ENCODE measurements at regions not wholly inside any gene's neighbourhood (a gene's known extent, or its start where the extent isn't known, plus 50 kb on each side); places are given as distances from the start of the nearest gene placed in this dataset.
"Not testable (repeated sequence)": the region's sequence is repeated elsewhere in the genome, so short reads cannot be mapped to it uniquely, and the experiment has no call there.

DNA sequence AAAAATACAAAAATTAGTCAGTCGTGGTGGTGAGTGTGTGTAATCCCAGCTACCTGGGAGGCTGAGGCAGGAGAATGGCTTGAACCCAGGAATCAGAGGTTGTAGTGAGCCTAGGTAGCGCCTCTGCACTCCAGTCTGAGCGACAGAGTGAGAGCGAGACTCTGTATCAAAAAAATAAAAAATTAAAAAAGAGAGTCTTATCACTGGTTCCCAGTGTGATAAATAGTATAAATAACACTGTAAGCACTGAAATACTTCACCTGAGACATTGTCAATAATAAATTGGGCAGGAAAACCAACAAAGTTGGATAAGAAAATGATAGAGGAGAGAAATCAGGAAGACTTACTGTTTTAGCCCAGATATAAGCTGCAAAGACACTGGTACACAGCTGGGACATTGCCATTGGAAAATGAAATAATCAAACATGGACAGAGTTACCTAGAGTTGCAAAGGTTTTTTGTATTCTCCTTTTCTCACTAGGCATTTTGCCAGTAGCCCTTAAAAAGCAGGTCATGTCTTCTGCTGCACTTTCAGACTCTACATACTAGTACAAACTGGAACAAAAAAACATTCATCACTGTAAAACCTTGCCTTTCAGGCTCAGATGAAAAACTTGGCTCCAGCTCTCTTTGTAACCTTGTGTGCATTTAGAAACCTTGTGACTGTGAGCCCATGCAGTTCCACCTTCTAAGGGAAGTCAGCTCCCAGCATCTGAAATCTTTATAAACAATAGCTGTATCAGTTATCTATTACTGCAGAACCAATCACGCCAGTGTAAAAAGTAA, 55.0 kb upstream of the PPP1R2C start:
- no peak for DNase-seq (ENCODE audit: low read depth)

DNA sequence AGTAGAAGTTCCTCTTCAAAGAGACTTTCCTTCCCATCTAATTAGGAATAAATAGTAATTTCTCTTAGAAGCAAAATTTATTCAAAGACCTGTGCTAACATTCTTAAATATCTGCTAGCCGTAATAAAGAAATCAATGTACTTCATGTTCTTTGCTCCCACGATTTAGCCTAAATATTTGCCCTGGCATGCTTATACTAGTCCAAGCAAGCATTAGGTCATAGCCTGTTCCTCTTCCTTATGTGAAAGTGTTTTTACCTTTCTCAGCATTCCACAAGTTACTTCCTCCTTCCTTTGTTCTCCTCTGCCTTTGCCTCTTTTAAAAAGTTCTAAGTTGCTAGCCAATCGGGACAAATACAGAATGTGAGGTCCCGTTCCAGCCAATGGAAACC, 55.6 kb upstream of the PPP1R2C start:
- DNase-seq (ENCODE audit: low read depth), result not testable (repeated sequence)

DNA sequence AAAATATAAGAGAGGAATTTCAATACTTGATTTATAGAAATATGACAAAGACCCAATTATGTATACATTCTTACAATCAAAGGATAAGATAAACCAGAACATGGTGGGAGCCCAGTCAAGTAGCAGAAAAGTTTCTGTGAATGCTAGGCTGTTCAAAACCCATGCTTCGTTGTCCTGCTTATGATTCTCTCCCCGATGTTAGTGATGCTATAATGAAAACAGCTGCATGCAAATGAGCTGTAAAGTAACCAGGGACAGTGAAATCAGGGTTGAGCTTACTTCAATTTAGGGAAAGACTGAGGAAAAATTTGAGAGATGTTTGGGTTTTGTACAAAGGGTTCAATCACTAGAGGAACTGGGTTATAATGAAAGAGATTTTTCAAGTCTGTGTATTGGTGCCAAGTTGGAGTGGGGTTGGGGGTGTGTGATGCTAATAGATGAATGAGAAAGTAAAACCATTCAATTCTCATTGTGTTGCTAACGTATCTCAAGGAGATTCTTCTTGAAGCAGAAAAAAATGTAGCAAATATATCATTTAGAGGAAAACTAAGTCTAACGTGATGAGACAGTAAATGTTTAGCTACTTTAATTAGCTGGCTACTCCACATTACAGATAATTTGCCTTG, 59.3 kb upstream of the PPP1R2C start:
- DNase-seq (ENCODE audit: low read depth), result no peak

DNA sequence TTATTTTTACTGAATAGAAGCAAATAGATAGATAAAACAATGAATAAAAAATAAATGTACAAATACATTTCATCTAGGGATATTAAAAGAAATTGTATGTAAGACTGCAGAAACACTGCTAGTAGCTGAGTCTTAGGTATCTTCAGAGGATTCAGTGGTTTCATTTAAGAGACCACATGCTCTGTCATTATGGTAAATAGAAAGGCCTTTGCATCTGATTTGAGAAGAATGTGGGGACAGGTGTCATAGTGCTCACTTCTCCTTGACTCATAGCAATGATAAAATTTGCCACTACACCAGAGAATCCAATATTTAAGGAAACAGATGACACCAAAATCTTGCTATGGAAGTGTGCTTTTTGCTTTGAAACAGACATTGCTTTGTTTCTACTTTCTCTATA, 59.8 kb upstream of the PPP1R2C start:
- no peak for DNase-seq (ENCODE audit: low read depth)

DNA sequence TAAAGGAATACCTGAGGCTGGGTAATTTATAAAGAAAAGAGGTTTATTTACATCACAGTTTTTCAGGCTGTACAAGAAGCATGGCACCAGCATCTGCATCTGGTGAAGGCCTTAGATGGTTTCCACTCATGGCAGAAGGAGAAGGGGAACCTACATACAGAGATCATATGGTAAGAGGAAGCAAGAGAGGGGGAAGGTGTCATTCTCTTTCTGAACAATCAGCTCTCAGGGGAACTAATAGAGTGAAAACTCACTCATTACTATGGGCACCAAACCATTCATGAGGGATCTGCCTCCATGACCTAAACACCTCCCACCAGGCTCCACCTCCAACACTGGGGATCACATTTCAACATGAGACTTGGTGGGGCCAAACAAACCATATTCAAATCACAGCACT, 61.7 kb upstream of the PPP1R2C start:
- no peak for DNase-seq (ENCODE audit: low read depth)

DNA sequence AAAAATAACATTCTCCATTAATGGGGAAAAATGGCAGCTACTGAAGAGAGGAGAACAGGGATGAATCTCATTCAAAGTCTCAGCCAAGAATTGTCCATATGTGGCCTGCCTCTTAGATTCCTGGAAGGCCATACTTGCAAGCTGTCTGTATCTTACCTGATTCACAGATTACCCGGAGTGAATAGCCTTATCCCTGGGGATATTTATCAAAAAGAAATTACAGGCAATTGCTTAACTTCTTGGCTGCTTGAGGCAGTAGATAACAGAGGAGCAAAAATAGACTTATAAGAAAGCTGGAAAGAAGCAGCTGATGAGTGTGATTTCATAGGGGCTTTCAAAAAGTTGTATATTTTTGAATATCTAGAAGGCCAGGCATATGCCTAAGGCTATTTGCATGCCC, 68.8 kb upstream of the PPP1R2C start:
- DNase-seq (ENCODE audit: low read depth), result no peak

DNA sequence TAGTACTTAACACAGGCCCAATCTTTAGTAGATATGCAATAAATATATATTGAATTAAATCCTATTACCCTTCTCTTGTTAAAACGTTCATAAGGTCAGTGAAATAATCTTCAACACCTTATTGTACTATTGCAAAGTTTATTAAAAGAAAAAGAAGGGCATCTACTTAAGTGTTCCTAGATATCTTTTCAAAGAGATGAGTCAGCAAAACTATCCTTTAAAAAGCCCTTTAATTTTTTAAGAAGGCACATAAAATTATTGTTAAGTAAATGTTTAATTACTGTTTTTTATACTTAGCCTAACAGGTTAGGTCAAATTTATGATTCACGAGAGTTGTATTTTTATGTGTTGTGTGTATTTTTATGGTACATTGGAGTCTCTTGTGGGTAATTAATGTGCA, 77.3 kb upstream of the PPP1R2C start:
- DNase-seq (ENCODE audit: low read depth), result no peak

DNA sequence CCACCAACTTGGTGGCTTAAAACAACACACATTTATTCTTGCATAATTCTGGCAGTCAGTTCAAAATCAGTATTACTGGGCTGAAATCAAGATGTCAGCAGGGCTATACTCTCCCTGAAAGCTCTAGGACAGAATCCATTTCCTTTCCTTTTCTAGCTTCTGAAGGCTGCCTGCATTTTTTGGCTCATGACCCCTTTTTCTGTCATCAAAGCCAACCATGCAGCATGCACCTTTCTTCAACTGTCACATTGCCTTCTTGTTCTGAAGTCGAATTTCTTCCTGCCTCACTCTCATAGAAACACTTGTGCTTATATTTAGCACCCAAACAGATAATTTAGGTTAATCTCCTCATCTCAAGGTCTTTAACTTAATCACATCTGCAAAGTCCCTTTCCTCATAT, 79.8 kb upstream of the PPP1R2C start:
- DNase-seq (ENCODE audit: low read depth), result no peak

DNA sequence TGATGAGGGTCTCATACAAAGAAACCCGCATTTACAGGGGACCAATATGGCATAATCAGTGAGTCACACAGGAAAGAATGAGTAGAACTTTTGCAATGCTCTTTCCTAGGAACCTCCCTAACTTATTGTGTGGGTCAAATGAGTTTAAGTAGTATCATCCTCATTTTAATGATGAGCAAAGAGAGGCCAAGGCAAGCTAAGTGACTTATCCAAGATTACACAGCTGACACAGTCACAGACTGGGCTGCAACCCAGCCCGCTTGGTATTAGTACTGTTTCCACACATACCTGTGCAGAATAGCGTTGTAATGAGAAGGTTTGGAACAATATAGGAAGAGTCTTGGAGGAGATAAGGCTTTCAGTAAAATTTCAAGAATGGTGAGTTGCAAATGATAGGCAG, 91.0 kb upstream of the PPP1R2C start:
- DNase-seq (ENCODE audit: low read depth), result no peak

DNA sequence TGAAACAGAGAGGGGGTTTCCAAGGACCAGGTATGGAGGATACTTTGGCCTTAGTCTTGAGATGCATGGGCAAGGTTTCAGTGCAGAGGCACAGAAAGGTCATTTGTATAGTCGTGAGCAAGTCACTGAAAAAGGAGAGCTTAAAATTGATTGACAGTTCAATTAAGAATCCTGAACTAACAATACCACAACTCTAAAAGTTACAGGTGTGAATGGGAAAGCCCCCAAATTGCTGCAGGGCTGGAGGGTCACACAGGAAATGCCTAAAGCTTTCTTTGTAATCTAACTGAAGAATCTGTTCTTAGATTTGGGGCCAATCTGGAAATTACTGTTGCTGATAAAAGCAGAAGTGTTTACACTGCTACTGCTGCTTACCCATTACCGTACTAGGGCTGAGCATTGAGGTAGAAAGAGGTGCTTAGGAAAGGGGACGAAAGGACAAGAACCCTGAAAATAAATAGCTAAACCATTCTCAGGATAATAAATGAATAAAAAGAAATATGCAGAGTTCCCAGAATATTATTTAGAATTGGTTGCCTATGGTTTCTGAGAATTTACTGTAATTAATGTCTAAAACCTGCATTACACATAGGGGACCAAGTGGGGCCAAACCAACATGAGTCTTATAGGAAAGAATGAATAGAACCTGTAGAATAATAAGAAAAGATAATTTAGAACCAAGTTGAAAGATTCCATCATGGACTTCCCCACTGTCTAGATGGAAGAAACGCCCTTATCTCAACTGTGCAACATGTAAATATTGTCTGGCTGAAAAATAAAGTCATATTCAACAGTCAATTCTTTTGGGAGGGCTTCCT, 91.9 kb upstream of the PPP1R2C start:
- DNase-seq (ENCODE audit: low read depth), result no peak

DNA sequence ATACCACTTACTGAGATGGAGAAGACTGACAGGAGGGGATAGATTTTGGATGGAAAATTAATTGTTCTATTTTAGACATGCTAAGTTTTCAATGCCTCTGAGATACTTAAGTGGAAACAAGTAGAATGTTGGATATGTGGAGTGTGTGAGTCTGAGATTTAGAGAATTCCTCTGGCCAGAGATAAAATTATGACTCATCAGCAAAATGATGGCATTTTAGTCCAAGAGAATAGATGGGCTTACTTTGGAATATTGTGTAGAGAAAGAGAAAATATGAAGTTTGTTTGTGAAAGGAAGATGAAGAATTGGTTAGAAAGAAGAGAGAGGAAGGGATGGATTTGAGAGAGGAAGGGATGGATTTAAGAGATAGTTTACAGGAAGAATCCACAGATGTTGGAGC, 108.6 kb upstream of the PPP1R2C start:
- DNase-seq (ENCODE audit: low read depth), result no peak

DNA sequence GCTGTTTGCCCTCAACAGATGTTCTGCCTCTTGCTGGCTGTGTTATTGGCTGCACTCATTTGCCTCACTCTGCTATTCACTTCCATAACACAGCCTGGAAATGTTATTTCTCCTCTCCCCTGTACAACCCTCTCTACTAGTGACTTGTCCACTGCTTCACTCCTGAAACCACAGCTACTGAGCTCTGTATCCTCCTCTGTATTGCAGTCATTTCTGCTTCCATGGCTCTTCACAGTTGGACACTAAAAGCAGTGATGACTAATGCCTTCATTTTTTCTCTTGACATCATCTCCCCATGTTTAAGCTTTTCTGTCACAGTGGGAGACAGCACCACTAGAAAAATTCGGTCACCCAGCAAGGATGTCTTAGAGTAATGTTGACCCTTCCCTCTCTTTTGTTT, 123.0 kb upstream of the PPP1R2C start:
- no peak for DNase-seq (ENCODE audit: low read depth)

DNA sequence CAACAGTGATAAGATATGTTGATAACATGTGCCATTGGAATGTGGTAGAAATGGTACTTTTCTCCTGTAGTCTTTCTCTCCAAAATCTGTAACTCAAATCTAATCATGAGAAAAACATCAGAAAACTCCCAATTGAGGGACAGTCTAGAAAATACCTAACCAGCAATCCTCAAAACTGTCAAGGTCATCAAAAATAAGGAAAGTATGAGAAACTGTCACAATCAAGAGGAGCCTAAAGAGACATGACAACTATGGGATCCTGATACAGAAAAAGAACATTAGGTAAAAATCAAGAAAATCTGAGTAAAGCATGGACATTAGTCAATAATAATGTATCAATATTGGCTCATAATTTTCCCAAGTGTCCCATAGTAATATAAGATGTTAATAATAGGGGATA, 124.5 kb upstream of the PPP1R2C start:
- DNase-seq (ENCODE audit: low read depth), result no peak

DNA sequence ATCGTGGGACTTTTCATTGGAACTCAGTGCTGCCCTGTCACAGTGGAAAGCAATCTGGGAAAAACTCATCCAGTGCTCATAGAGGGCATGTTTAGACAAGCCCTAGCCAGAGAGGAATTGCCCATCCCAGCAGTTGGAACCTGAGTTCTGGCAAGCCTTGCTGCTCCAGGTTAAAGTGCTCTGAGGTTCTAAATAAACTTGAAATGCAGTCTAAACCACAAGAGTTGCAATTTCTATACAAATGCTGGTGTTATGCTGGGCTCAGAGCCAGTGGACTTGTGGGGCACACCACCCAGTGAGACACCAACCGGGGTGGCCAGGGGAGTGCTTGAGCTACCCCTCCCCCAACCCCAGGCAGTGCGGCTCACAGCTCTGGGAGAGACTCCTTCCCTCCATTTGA, 142.8 kb upstream of the PPP1R2C start:
- DNase-seq (ENCODE audit: low read depth), result no peak

DNA sequence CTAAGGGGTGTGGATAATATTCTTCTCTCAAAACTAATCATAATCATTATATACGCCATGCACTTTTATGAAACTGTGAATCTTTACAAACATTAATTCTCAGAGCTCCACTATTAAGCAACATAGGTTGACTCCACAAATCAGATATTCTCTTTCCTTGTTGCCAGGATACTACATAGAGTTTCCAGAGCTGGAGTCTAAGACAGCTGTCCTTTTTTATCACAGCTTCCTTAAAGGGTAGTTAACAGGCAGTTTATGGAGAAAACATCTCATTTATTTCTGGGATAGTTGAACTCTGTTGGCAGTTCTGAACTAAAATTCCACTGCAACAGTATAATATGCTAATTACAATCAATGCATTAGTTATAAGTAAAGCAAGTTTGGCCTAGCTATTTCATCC, 152.1 kb upstream of the PPP1R2C start:
- no peak for DNase-seq (ENCODE audit: low read depth)

DNA sequence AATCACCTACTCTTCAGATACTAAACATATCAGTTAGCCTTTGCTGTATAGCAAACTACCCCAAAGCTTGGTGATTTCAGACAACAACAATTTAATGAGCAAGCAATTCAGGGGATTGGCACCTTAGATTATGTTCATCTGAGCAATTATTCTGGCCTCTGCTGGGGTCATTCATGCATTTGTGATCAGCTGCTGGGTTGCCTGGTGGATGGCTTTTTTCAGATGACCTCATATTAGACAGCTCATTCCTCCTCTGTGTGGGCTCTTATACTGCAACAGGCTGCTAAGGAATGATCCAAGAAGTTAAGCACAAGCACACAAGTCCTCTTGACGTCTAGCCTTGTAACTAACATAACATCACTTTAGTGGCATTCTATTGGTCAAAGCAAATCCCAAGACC, 153.0 kb upstream of the PPP1R2C start:
- no peak for DNase-seq (ENCODE audit: low read depth)

DNA sequence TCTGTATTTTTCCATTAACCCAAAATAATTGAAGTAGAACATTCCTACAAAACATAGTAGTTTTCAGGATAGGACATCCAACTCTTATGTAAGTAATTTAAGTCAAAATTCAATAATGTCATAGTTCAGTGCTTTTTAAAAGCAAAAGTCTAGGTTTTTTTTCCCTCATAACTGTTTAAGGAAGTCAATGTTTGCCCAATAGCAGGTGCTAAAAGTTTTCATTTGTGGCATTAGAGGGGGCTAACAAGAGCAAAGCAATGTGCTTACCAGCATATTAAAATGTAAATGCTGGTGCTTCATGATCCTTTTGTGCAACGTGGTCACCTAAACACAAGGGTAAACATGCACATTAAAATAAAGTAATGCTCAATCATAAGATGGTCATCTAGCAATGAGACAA, 155.2 kb upstream of the PPP1R2C start:
- DNase-seq (ENCODE audit: low read depth), result no peak

DNA sequence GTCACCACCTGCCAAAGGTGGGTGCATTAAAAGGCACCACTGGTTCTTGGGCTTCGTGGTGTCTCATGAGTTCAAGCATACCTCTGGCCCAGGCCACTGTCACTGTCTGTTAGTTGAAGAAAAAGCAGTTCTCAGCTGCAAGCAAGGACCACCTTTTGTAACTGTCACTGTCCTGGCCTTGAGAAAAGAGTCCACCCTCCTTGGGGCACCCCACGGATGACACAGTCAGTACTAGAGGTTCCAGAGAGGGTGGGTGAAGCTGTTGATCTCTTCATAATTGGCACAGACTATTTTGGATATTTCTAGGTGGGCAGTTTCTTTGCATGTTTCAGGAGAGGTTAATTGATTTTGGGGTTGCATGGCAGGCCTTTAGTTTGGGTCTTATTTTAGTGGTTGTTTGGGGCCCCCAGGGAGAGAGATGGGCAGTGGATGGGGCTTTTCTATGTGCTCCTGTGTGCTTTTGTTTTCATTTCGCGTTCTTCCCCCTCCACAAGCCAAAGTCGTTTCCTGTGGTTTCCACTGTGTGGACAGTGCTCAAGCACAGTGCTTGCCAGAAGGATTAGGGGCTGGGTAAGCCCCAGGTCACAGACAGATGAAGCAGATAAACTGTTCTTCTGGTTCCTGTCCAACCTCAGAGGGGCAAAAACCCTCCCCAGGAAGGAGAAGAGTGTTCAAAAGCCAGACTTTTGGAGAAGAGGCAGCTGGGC, 156.2 kb upstream of the PPP1R2C start:
- DNase-seq (ENCODE audit: low read depth), result no peak

DNA sequence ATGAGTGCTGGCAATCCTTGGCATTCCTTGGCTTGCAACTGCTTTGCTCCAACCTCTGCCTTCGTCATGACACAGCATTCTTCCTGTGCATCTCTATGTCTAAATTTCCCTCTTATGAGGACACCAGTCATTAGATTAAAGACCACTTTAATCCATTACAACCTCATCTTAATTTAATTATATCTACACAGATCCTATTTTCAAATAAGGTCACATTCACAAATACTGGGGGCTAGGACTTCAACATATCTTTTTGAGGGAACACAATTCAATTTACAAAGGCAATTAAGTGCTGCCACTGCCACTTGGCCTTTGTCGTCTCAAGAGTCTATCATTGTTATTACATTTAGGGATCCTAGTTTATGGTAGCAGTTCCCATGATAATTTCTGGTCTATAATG, 163.7 kb upstream of the PPP1R2C start:
- no peak for DNase-seq (ENCODE audit: low read depth)

DNA sequence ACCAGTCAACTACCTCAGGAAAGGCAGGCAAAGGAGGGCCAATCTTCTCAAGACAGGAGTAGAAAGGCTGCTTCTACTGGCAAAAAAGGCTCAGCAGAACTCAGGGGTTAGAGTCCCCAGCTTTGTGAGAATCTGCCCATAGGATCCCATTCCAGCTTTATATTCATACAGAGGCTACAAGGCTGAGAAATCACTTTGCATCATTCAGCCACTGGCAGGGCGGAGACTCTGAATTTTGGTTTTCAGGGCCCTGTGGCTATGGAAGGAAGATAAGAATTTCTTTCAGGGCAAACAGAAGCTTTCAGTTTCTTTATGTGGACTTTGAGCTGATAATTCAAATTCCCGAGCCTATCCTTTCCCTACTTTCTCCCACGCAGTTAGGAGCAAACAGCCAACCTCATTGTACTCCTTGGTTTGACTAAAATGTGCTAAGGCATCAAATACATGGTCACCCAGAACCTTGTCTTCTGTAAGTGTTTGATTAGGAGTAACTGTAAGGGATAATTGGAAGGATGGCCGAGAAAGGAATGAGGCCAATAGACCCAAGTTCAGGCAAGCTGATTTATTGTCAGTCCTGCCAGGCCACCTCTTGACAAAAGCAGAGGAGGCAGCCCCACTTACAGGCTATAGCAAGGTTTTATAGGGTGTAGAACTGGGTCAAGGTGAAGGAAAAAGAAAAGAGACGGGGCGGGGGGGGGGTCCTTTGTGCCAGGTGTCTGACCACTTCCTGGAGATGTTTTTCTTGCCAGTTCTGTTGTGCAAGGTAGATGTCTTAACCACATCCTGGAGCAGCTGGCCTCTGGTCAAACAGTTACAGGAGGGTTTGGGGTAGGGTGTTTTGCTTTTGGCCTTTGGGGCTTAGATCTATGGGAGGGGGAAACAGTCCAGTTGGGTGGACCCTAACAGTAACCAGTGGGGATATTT, 165.3 kb upstream of the PPP1R2C start:
- no peak for DNase-seq (ENCODE audit: low read depth)
